GM19438 (cell line): ENCODE measurements at regions not wholly inside any gene's neighbourhood (a gene's known extent, or its start where the extent isn't known, plus 50 kb on each side); places are given as distances from the start of the nearest gene placed in this dataset.
"Not testable (repeated sequence)": the region's sequence is repeated elsewhere in the genome, so short reads cannot be mapped to it uniquely, and the experiment has no call there.

ENCODE experiments used
- ATAC-seq: cut with Tn5 transposase; IDR thresholded peaks from one replicate; pipeline ENCODE4 v1.9.1; 2021; ENCODE audit warnings: low read depth; ENCODE audit not compliant: unreplicated experiment

DNA sequence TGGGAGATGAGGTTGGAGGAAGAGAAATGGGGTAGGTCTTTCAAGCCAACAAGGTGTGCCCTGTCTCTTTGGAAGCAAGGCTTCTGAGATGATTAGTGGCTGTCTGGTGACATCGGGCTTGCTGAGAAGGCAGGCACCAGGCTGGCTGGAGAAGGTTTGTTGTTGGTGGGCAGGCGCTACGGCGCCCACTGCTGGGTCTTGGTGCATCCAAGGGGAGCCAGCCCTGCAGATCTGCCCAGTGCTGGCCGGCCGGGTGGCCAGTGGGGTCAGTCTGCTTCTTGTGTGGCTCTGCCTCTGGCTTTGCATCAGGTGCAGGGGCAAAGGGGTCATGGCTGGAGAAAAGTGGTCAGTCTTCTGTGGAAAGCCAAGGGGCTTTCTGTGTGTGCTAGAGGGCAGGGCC, 126.2 kb downstream of the TLR5 start:
- no peak for ATAC-seq

DNA sequence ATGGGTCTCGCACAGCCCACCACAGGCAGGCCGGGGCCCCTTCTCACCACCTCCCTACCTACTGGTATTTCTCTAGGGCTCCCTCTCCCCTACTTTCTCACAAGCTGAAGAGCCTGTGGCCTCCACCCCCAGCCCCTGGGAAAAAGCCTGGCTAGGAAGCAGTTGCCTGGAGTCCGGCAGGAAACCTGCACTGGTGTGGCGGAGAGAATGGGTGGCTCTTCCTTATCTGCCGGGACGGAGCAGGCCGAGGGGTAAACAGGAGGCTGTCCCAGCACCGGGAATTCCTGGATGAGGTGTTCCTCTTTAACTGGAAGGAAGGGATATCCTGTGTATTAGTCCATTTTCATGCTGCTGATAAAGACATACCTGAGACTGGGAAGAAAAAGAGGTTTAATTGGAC, 125.8 kb downstream of the TLR5 start:
- no peak for ATAC-seq

DNA sequence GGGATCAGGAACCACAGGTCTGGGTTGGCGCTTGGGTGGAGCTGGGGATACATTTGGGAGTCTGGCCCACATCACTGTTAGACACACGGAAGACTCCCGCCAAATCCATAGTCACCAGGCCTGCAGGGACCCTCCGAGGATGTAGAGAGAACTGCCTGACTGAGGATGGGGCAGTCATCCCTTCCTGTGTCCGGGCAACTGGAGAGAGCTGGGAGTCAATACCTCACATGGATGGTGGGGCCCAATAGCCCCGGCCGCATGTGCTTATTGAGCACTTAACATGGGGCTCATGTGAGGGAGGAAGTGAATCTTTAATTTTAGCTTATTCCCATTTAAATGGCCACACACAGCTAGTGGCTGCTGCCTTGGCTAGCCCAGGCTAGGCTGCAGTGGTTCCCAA, 124.5 kb downstream of the TLR5 start:
- ATAC-seq, result no peak

DNA sequence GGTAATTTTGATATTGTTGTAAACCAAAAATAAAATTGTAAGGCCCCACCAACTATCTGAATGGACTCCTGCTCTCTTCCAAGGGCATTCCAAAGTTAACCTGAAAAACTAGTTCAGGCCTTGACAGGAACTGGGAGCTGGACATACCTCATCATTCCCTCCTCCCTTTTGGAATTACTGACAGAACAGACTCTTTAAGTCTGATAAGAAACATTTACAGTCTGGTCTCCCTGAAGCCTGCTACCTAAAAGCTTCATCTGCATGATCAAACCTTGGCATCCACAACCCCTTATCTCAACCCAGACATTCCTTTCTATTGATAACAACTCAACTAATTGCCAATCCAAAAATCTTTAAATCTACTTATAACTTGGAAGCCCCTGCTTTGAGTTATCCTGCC, 123.8 kb downstream of the TLR5 start:
- no peak for ATAC-seq

DNA sequence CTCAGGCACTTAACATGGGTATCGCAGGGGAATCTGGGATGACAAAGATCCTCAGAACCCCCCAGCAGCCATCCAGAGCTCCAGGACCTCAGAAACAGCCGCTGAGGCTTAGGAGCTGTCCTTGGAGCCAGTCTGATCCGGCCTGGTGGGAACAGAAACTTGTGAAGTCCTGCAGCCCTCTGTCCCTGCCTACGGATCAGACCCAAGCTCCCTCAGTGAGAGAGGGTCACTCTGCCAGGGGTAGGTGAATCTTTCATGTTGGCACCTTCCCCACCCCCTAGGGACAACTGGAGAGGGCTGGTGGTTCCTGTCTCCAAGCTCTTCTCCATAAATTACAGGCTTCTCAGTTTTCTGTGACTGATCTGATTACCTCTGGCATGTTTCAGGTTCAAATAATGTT, 122.3 kb downstream of the TLR5 start:
- no peak for ATAC-seq

DNA sequence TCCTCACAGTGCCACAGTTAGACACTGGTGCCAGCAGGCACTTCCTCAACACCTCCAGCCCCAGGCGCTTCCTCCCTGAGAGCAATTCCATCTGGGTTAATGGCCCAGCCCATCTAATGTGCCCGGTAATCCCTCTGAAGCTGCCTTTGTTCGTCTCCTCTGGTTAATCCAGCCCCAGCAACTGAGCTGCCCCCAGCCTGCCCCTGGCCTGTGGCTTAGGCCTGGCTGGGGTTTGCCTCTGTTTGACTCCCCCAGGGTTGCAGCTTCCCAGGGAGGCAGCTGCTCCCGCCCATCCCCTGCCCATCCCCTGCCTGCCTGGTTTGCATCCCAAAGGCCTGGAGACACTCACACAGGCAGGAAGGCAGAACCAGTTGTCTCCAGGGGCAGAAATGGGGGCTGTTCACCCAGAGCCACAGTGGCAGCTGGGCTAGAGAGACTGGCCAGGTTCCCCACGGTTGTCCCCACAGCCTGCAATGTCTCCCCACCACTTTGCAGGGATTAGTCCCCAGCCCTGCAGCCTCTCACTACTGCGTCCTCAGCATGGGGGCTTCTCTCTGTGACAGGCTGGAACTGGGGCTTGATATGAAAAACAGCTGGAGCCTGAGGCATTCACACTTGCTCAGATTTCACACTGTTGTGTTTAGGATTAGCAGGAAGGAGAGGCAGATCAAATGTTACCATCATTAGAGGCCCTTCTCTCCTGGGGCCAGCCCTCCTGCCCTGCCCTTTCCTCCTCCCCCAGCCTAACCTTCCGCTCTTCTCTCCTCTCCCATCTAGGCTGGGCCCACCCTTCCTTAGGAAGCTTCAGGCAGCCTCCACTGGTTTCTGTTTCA, 120.2 kb downstream of the TLR5 start:
- ATAC-seq, result no peak

DNA sequence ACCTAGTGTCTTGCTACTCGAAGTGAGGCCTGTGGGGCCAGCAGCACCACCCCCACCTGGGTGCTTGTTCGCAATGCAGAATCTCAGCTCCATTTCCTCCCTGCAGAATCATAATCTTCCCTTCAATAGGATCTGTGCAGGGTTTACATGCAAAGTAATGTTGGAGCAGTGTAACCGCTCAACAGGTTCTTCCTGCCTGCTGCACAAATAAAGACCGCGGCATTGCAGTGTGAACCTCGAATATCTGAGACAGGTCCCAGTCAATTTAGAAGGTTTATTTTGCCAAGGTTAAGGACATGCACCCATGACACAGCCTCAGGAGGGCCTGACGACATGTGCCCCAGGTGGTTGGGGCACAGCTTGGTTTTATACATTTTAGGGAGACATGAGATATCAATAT, 119.2 kb downstream of the TLR5 start:
- no peak for ATAC-seq

DNA sequence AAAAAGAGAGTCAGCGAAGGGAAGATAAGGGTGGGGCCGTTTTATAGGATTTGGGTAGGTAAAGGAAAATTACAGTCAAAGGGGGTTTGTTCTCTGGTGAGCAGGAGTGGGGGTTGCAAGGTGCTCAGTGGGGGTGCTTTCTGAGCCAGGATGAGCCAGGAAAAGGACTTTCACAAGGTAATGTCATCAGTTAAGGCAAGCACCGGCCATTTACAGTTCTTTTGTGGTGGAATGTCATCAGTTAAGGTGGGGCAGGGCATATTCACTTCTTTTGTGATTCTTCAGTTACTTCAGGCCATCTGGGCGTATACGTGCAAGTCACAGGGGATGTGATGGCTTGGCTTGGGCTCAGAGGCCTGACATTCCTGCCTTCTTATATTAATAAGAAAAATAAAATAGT, 118.6 kb downstream of the TLR5 start:
- ATAC-seq, result not testable (repeated sequence)

DNA sequence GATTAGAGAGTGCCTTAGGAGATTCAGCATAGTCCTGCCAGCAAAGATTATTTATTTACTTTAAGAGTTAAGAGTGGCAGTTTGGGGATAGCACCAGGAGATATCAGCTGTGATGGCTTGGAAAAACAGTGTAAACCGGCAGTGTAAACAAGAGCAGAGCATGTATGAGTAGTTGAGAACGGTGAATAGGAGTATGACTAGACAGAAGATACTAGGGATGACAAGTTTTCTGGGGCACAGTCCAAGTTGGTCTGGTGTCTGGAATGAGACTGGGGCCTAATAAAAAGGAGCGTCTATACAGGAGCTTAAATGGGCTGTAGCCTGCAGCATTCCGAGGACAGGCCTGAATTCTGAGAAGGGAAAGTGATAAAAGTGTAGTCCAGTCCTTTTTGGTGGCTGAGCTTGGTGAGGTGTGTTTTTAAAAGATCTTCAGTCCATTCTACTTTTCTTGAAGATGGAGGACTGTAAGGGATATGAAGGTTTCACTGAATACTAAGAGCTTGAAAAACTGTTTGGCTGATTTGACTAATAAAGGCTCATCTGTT, 117.8 kb downstream of the TLR5 start:
- not testable (repeated sequence) for ATAC-seq

DNA sequence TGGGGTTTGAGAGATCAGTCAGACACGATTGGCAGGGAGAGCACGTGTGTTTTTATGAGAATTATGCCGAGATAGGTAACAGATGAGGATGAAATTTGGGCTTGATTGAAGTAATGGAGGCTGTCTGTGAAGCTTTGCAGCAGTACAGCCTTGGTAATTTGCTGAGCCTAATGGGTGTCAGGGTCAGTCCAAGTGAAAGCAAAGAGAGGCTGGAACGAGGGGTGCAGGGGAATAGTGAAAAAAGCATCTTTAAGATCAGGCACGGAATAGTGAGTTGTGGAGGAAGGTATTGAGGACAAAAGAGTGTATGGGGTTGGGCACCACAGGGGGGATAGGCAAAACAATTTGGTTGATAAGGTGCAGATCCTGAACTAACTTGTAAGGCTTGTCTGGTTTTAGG, 116.4 kb downstream of the TLR5 start:
- ATAC-seq, result not testable (repeated sequence)

DNA sequence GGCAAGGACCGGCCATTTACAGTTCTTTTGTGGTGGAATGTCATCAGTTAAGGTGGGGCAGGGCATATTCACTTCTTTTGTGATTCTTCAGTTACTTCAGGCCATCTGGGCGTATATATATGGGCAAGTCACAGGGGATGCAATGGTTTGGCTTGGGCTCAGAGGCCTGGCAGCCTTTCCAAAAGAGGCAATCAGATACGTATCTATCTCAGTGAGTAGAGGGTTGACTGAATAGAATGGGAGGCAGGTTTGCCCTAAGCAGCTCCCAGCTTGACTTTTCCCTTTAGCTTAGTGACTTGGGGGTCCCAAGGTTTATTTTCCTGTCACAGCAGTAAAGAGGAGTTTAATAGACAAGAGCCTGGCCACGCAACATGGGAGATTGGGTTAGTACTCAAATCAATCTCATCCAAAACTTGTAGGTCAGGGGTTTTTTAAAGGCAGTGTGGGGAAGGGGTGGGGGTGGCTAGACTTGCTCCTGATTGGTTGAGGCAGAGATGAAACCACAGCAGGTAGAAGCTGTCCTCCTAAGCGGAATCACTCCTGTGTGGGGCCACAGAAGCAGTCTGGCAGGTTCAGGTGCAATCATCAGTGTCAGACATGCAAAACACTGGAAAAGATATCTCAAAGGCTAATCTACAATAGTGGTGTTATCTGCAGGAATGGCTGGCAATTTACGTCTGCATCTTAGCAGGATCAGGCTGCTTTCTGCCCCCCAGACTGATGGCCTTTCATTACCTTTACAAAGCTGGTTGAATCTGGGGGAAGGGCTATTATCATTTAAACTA, 112.9 kb downstream of the TLR5 start:
- no peak for ATAC-seq

DNA sequence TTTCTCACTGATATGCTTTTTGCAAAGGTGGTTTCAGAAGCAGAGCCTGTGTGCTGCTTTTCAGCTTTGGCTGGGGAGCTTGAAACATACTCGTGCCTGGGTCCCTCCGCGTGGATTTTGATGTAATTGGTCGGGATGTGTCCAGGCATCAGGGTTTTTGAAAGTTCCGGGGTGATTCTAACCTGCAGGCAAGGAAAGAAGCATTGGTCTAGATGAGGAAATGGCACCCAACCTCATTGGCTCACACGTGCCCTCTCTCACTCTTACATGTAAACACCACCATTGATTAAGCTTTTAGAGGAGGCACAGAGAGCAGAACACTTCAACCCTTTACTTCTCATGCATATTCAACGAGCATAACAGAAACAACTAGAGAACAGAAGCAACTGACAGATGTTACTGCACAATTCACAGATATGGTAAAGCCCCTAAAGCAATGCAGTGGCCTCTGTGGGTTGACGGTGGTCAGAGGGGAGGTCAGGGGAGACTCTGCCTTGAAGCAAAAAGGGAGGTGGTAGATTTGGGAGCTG, 112.1 kb downstream of the TLR5 start:
- ATAC-seq, result no peak

DNA sequence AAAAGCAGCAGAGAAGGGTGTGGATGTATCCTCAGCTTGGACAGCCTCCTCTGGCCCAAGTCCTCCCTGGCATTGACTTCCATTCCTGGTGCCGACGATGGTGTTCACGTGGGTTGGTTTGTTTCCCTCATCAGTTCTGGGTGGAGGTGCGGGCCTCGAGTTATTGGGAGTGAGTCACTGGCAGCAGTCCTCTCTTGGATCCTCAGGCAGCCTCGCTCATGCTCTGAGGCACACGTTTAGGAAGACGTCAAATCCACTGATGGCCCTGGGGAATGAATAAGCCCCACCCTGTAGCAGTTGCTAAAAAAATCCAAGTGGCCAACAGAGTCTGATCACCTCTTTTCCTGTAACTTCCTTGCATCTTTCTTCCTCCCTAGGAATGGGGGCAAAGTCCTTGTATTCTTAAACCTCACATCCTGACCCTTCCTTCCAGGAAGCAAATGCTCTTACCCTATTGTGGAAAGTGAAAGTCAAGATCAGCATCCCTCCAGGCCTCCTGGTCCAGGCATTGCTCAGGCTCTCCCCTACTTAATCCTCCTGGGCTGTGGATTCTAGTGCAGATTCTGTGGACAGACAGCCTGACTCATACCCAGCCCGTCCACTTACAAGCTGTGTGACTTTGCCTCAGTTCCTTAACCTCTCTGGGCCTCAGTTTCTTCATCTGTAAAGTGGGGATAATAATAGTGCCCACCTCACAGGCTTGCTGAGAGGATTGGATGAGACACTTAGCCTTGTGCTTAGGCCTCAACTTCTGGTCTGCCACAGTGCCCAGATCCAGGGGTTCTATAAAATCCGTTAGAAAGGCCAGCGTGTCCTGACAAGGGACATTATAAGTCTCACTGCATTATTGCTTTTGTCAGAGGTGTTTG, 111.1 kb downstream of the TLR5 start:
- ATAC-seq, result no peak

DNA sequence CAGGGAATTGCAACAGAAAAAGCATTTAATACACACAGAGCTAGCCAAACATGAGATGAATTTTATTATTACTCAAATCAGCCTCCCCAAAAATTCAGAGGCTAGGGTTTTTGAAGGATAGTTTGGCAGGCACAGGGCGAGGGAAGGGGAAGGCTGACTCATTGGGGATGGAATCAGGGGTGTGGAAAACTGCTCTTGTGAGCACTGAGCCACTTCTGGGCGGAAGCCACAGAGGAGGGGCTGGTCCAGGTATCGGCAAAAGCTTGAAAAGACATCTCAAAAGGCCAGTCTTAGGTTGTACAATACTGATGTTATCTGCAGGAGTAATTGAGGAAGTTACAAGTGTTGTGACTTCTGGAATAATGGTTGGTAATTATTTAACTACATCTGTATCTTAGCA, 109.4 kb downstream of the TLR5 start:
- ATAC-seq, result no peak

DNA sequence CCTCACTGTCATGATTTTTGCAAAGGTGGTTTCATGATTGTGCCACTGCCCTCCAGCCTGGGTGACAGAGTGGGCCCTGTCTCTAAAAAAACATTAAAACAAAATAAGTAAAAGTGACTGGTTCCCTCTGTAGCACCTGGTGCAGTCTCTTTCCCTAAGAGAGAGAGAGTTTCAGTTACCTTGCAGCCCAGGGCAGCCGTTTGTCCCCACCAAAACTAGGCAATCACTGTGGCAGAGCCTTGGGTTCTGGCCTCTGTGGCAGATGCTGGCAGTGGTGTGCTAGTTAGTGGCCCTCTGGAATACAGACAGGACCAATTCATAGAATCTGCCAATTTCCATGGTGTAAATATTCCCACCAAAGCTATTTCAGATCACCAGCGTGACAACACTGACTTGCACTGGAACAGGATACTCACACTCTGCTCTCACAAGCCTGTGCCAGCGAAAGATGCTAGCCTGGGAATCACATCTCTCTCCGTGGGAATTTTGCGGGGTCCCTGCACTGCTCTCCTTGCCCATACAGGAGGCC, 108.7 kb downstream of the TLR5 start:
- no peak for ATAC-seq

DNA sequence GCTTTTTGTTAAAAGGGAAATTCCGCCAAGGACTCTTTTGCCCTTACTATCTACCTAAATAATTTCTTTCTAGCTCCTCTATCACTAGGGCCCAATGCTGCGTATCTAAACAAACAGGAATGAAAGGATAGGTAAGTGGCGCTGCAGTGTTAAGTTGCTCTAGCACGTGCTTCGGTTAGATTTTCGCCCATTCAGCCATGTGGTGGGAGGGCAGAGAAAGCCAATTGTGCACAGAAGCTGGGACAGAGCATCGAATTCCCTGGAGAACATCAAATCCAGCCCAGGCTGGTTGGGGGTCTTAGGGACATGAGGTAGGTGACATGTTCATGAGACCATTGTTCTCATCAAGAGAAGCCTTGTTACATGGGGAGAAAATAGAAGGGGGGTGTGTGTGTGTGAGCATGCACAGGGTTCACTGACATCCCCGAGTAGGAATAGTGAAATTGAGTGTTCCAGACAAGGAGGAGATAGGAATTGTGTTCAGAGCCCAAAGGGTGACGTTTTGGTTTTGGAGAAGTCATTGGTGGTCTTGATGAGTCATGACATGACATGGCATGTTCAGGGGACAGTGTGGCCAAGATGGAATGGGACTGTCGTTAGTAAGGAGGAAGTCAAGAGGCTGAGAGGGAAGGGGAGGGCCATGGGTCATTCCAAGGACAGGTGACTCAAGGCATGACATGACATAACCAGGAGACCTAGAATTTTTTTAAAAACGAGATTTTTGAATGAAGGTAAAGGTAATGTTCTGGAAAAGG, 107.1 kb downstream of the TLR5 start:
- no peak for ATAC-seq

DNA sequence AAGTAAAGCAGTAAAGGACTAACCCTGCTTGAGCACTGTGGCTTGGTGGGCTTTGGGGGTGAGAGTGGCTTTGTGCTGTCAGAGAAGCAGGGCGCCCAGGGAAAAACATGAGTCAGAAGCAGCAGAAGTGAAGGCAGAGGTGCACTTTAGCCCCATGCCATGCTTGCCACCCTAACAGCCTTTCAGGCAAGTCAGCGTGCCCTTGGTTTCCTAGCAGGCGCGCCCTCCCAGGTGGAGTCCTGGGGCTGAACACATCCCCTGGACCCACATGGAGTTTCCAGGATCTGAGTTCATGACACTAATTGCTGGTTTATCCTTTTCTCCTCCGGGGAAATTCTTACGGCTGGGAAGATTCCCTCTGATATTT, 106.6 kb downstream of the TLR5 start:
- ATAC-seq, result no peak

DNA sequence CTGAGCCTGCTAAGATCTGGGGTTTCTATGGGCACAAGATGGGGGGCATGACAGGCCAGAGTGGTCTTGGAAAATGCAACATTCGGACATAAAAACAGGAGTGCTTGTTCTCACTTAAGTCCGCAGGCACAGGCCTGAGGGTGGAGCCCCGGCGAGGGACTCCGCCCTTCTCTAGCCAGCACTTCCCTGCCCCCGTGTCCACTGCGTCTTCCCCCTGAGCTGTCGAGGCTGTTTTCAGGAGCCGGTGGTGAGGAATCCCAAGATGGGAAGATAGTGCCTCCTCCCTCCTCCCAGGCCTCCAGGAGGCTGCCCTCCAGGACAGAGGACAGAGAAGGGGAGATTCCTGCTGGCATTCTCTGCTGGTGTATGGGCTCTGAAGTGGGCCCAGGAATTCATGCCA, 105.2 kb downstream of the TLR5 start:
- ATAC-seq, result no peak

DNA sequence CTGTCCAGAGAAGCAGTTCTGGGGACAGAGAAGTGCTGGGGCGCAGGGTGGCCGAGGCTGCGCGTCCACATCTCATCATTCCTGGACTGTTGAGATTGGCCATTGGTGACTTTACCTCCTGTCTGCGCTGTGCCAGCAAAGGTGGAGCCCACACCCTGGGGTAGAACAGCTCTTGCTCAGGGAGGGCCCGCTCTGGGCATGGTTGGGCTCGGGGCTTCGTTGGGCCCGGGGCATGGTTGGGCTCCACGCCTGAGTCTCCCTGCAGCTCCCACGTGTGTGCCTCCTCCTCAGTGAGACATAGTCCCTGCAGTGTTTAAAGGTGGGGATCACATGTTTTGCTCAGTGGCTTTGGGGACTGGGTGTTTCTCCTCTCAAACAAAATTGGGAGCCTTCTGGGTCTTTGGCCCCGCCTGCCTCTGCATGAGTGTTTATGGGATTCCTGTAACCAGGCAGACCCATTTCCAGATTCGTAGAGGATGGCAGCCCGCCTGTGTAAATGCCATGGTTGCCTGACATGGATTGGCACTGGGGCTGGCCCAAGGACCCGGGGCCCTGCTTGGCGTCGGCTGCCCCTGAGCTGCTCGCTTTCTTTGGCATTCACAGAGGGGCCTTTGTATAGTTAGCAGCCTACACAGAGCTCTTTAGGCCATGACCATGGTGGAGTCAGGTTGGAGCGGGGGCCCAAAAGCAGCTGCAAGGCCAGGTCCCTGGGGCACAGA, 104.6 kb downstream of the TLR5 start:
- ATAC-seq, result no peak
